ENCODE measurements at regions not wholly inside any gene's neighbourhood (a gene's known extent, or its start where the extent isn't known, plus 50 kb on each side); places are given as distances from the start of the nearest gene placed in this dataset.
A peak's percentile ranks its signal among the peaks of the same experiment; 100 is the strongest.
"Not testable (repeated sequence)": the region's sequence is repeated elsewhere in the genome, so short reads cannot be mapped to it uniquely, and the experiment has no call there.

- H3K27me3 ChIP-seq (ENCODE audit: control insufficient read depth, insufficient read depth, low read length), result no peaks in the 10 kb centered on the region
- H3K79me2 ChIP-seq, result peaks cover 12% of the 10 kb centered on the region
- H3K9me3 ChIP-seq (ENCODE audit: control insufficient read depth, low read length), result no peaks in the 10 kb centered on the region
- H3K4me2 ChIP-seq (ENCODE audit: low read length), result peak overlapping the region; percentile 90
- peak overlapping the region; percentile 73 for H3K4me3 ChIP-seq (ENCODE audit: low read depth, low read length)
- TF ChIP-seq CTCF (IDR thresholded peaks at IDR 0.05), result peak; percentile 46
- no peaks in the 10 kb centered on the region for H3K36me3 ChIP-seq (ENCODE audit: control insufficient read depth, insufficient read depth, low read length)
- H2AFZ ChIP-seq, result peak overlapping the region; percentile 83
- no peaks in the 10 kb centered on the region for H3K4me1 ChIP-seq
- H3K9ac ChIP-seq, result peak overlapping the region; percentile 43
- H3K27ac ChIP-seq, result peak overlapping the region; percentile 95
Observed at GRCh38 chr17:30600060-30600829, 123.0 kb downstream of the GOSR1 start.

- Histone ChIP-seq H3K27me3 (ENCODE audit: control insufficient read depth, insufficient read depth, low read length) (no peaks in the 10 kb centered on the region), H2AFZ (peak overlapping the region; percentile 83), H3K9me3 (ENCODE audit: control insufficient read depth, low read length) (no peaks in the 10 kb centered on the region), H3K36me3 (ENCODE audit: control insufficient read depth, insufficient read depth, low read length) (no peaks in the 10 kb centered on the region), H3K4me3 (ENCODE audit: low read depth, low read length) (peak overlapping the region; percentile 73), H3K4me1 (no peaks in the 10 kb centered on the region), H3K9ac (no peak overlapping the region), H3K4me2 (ENCODE audit: low read length) (peak overlapping the region; percentile 90), H3K27ac (peak overlapping the region; percentile 95), H3K79me2 (peaks cover 8% of the 10 kb centered on the region)
- no peak for TF ChIP-seq CTCF (IDR thresholded peaks at IDR 0.05)
Observed at GRCh38 chr17:30599428-30600059, 122.3 kb downstream of the GOSR1 start.

GRCh38 chr17:30597776-30598288 is 120.6 kb downstream of the GOSR1 start:
- no peak overlapping the region for H3K4me3 ChIP-seq (ENCODE audit: low read depth, low read length)
- H3K36me3 ChIP-seq (ENCODE audit: control insufficient read depth, insufficient read depth, low read length), result no peaks in the 10 kb centered on the region
- no peak overlapping the region for H3K9ac ChIP-seq
- H3K9me3 ChIP-seq (ENCODE audit: control insufficient read depth, low read length), result no peaks in the 10 kb centered on the region
- no peaks in the 10 kb centered on the region for H3K4me1 ChIP-seq
- no peak overlapping the region for H2AFZ ChIP-seq
- no peak overlapping the region for H3K27ac ChIP-seq
- TF ChIP-seq CTCF (IDR thresholded peaks at IDR 0.05), result no peak
- no peaks in the 10 kb centered on the region for H3K27me3 ChIP-seq (ENCODE audit: control insufficient read depth, insufficient read depth, low read length)
- no peaks in the 10 kb centered on the region for H3K79me2 ChIP-seq
- no peak overlapping the region for H3K4me2 ChIP-seq (ENCODE audit: low read length)

- H3K4me1 ChIP-seq; H3K9ac ChIP-seq; H3K27ac ChIP-seq; H3K79me2 ChIP-seq; H2AFZ ChIP-seq; H3K9me3 ChIP-seq (ENCODE audit: control insufficient read depth, low read length); H3K4me2 ChIP-seq (ENCODE audit: low read length); H3K27me3 ChIP-seq (ENCODE audit: control insufficient read depth, insufficient read depth, low read length); H3K4me3 ChIP-seq (ENCODE audit: low read depth, low read length); H3K36me3 ChIP-seq (ENCODE audit: control insufficient read depth, insufficient read depth, low read length): not testable (repeated sequence)
Observed at GRCh38 chr17:30596948-30597775, 120.0 kb downstream of the GOSR1 start.

- not testable (repeated sequence) for H3K36me3 ChIP-seq (ENCODE audit: control insufficient read depth, insufficient read depth, low read length); H2AFZ ChIP-seq; H3K27me3 ChIP-seq (ENCODE audit: control insufficient read depth, insufficient read depth, low read length); H3K4me2 ChIP-seq (ENCODE audit: low read length); H3K9ac ChIP-seq; H3K9me3 ChIP-seq (ENCODE audit: control insufficient read depth, low read length); H3K4me1 ChIP-seq; H3K79me2 ChIP-seq; H3K27ac ChIP-seq; H3K4me3 ChIP-seq (ENCODE audit: low read depth, low read length)
Observed at GRCh38 chr17:30594953-30595371, 117.8 kb downstream of the GOSR1 start.
